Aorta (tissue), 5 donors: ENCODE measurements at regions not wholly inside any gene's neighbourhood (a gene's known extent, or its start where the extent isn't known, plus 50 kb on each side); places are given as distances from the start of the nearest gene placed in this dataset.
A peak's percentile ranks its signal among the peaks of the same experiment; 100 is the strongest.

Experiments
- ATAC-seq: fragments of 200-7000 bp; cut with Tn5 transposase; one replicate; pipeline ENCODE4 v1.9.1; 2022; ENCODE audit warnings: moderate library complexity; ENCODE audit not compliant: low FRiP score
- DNase-seq, 2 donors: peaks; one replicate each; pipeline ENCODE4 v3.0.0-alpha.2; 2020
- H3K27ac ChIP-seq, 2 donors: one replicate each; pipeline ENCODE4 v1.5.1; 2013; ENCODE audit warnings: low read length in 2 of 2, mild to moderate bottlenecking in 2 of 2, moderate library complexity in 2 of 2, control low read depth in 1 of 2, inconsistent platforms in 1 of 2, low read depth in 1 of 2
- H3K27me3 ChIP-seq, 2 donors: one replicate each; pipeline ENCODE4 v1.6.1; 2013; ENCODE audit warnings: control low read depth in 1 of 2, low read length in 1 of 2, mild to moderate bottlenecking in 1 of 2, moderate library complexity in 1 of 2; ENCODE audit not compliant: insufficient read depth in 2 of 2, control insufficient read depth in 1 of 2
- H3K36me3 ChIP-seq, 2 donors: one replicate each; pipeline ENCODE4 v1.6.1; 2013; ENCODE audit warnings: control low read depth in 1 of 2, low read length in 1 of 2, mild to moderate bottlenecking in 1 of 2; ENCODE audit not compliant: insufficient read depth in 2 of 2, control insufficient read depth in 1 of 2
- H3K4me1 ChIP-seq, 2 donors: one replicate each; pipeline ENCODE4 v1.6.1; 2013; ENCODE audit warnings: low read length in 2 of 2, control low read depth in 1 of 2, mild to moderate bottlenecking in 1 of 2, moderate library complexity in 1 of 2; ENCODE audit not compliant: insufficient read depth in 2 of 2, control insufficient read depth in 1 of 2
- H3K4me3 ChIP-seq, 2 donors: one replicate each; pipeline ENCODE4 v1.5.1; 2013; ENCODE audit warnings: low read length in 2 of 2, control low read depth in 1 of 2, mild to moderate bottlenecking in 1 of 2
- H3K9me3 ChIP-seq: one replicate; pipeline ENCODE4 v1.6.1; 2013; ENCODE audit warnings: mild to moderate bottlenecking, low read length; ENCODE audit not compliant: control insufficient read depth
- WGBS, 2 donors: extraction: QIAGEN DNeasy Blood & Tissue Kit; methylation state at CpG; one replicate each; pipeline ENCODE4 v1.1.7; 2013; 5-methylcytosine and 5-hydroxymethylcytosine counted together
- intact Hi-C, 2 donors: fragments of 100-400 bp; cut with DNase I; formaldehyde crosslinking; loops; one replicate each; pipeline versions ENCODE4 v1.14.2 to v1.15.0; 2022
- donor health status: healthy with polysubstance abuse.
- donor health status: Bipolar disorder and iron deficiency.
- donor health status: DM: no; HTN: no; CAD: no.
- donor health status: DM: no; HTN: no; CAD: no.
- donor health status: DM: yes; HTN: yes; CAD: no.

- intact Hi-C loops: no loop called here
- ATAC-seq: no peak
- 79 to 83% methylated on average over 4 of the region's 4 CpGs for WGBS, 2 donors
- H3K27me3 ChIP-seq: peaks cover 0 to 1% of the 10 kb centered on the region in 2 donors
- peaks cover 2% of the 10 kb centered on the region for H3K9me3 ChIP-seq
- DNase-seq: no peak
- H3K36me3 ChIP-seq: no peaks in the 10 kb centered on the region
- peaks cover 0 to 2% of the 10 kb centered on the region in 2 donors for H3K4me1 ChIP-seq
- no peak overlapping the region for H3K27ac ChIP-seq
- H3K4me3 ChIP-seq: no peak overlapping the region
Measured at GRCh38 chr11:103587901-103588788, 448.3 kb upstream of the DDI1 start.

- 65 to 76% methylated on average over 3 of the region's 3 CpGs for WGBS, 2 donors
- Histone ChIP-seq H3K4me1 (peaks cover 0 to 2% of the 10 kb centered on the region in 2 donors), H3K27ac (no peak overlapping the region), H3K36me3 (no peaks in the 10 kb centered on the region), H3K9me3 (peaks cover 2% of the 10 kb centered on the region), H3K27me3 (no peaks in the 10 kb centered on the region), H3K4me3 (no peak overlapping the region)
- intact Hi-C loops: no loop called here
- DNase-seq (no peak), ATAC-seq (no peak)
Measured at GRCh38 chr11:103591554-103591953, 444.9 kb upstream of the DDI1 start.

- intact Hi-C loops: no loop called here
- no peak overlapping the region for H3K4me3 ChIP-seq
- no peaks in the 10 kb centered on the region for H3K36me3 ChIP-seq
- H3K27me3 ChIP-seq: no peaks in the 10 kb centered on the region
- no peak overlapping the region for H3K27ac ChIP-seq
- H3K4me1 ChIP-seq: peaks cover 0 to under 1% of the 10 kb centered on the region in 2 donors
- H3K9me3 ChIP-seq: peaks cover 2% of the 10 kb centered on the region
- ATAC-seq (peak; percentile 15), DNase-seq (no peak)
Measured at GRCh38 chr11:103594283-103594682, 442.2 kb upstream of the DDI1 start.

GRCh38 chr11:103596315-103596714 is 440.1 kb upstream of the DDI1 start:
- intact Hi-C loops: no loop called here

GRCh38 chr11:103601225-103601846 is 435.1 kb upstream of the DDI1 start:
- Histone ChIP-seq H3K4me1 (no peaks in the 10 kb centered on the region), H3K27ac (no peak overlapping the region), H3K27me3 (no peaks in the 10 kb centered on the region), H3K36me3 (no peaks in the 10 kb centered on the region), H3K9me3 (no peaks in the 10 kb centered on the region), H3K4me3 (no peak overlapping the region)
- ATAC-seq: peak; percentile 69
- 55 to 65% methylated on average over 3 of the region's 3 CpGs for WGBS, 2 donors
- intact Hi-C loops: no loop called here
- DNase-seq: no peak

More at GRCh38 chr11:103596315-103596714, 440.1 kb upstream of the DDI1 start:
- H3K9me3 ChIP-seq: no peaks in the 10 kb centered on the region
- DNase-seq (no peak), ATAC-seq (no peak)
- H3K4me3 ChIP-seq: no peak overlapping the region
- no peaks in the 10 kb centered on the region for H3K4me1 ChIP-seq
- no peaks in the 10 kb centered on the region for H3K36me3 ChIP-seq
- no peak overlapping the region for H3K27ac ChIP-seq
- H3K27me3 ChIP-seq: no peaks in the 10 kb centered on the region
- WGBS, 2 donors: 49 to 69% methylated on average over 3 of the region's 3 CpGs

- DNase-seq: no peak
- H3K9me3 ChIP-seq: no peaks in the 10 kb centered on the region
- no peak overlapping the region for H3K4me3 ChIP-seq
- H3K27ac ChIP-seq: no peak overlapping the region
- H3K4me1 ChIP-seq: no peaks in the 10 kb centered on the region
- no peak for ATAC-seq
- H3K36me3 ChIP-seq: no peaks in the 10 kb centered on the region
- intact Hi-C loops: no loop called here
- no peaks in the 10 kb centered on the region for H3K27me3 ChIP-seq
Measured at GRCh38 chr11:103602840-103603239, 433.6 kb upstream of the DDI1 start.

- intact Hi-C loops: no loop called here
- WGBS, 2 donors: 82 to 88% methylated on average over 2 of the region's 2 CpGs
- DNase-seq (no peak), ATAC-seq (no peak)
- Histone ChIP-seq H3K36me3 (no peaks in the 10 kb centered on the region), H3K27me3 (no peaks in the 10 kb centered on the region), H3K9me3 (no peaks in the 10 kb centered on the region), H3K4me1 (no peaks in the 10 kb centered on the region), H3K4me3 (no peak overlapping the region), H3K27ac (no peak overlapping the region)
Measured at GRCh38 chr11:103604310-103604709, 432.1 kb upstream of the DDI1 start.

- WGBS, 2 donors: 67 to 71% methylated on average over 3 of the region's 3 CpGs
- no peaks in the 10 kb centered on the region for H3K27me3 ChIP-seq
- intact Hi-C loops: no loop called here
Measured at GRCh38 chr11:103608566-103608965, 427.9 kb upstream of the DDI1 start.

More at GRCh38 chr11:103608566-103608965, 427.9 kb upstream of the DDI1 start:
- DNase-seq (no peak), ATAC-seq (no peak)
- Histone ChIP-seq H3K9me3 (no peaks in the 10 kb centered on the region), H3K36me3 (no peaks in the 10 kb centered on the region), H3K4me1 (no peaks in the 10 kb centered on the region), H3K4me3 (no peak overlapping the region), H3K27ac (no peak overlapping the region)
